Right lobe of liver (tissue), 4 donors: ENCODE measurements at regions not wholly inside any gene's neighbourhood (a gene's known extent, or its start where the extent isn't known, plus 50 kb on each side); places are given as distances from the start of the nearest gene placed in this dataset.

Experiments
- POLR2A ChIP-seq: fragments of 450-650 bp; IDR thresholded peaks from one replicate; pipeline ENCODE4 v1.6.1; 2017; ENCODE audit warnings: antibody characterized with exemption, mild to moderate bottlenecking
- TF ChIP-seq, protein P1 (sequence below), 4 donors: fragments of 200-600 bp in 3 of 4; fragments of 450-650 bp in 1 of 4; IDR thresholded peaks; one replicate each; pipeline versions ENCODE4 v1.5.1 to v1.8.0; 2016 to 2022; ENCODE audit warnings: antibody characterized with exemption in 4 of 4, mild to moderate bottlenecking in 2 of 4
- donor health status: DM: no; HTN: no; CAD: no.
- donor health status: DM: no; HTN: no; CAD: no.
- donor health status: DM: no; HTN: yes; CAD: no.

DNA sequence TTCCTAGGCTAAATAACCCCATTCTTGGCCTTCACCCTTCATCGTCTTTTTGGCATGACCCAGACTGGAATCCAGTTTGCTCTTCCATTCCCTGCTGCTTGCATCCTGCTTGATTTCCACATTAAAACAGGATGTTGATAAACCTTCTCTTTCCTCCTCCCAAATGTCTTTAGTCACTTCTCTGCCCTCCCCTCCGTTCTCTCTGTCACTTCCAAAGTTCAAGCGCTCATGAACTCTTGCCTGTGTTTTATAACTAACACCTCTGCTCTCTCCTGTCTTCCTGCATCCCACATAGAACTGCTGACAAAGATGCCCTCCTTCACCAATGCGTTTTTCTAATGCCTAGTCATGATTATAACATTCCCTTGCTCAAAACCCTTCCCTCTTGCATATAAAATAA, 65.6 kb upstream of the SLC44A3 start:
- TF ChIP-seq POLR2A: no peak
- TF ChIP-seq, protein P1, sequence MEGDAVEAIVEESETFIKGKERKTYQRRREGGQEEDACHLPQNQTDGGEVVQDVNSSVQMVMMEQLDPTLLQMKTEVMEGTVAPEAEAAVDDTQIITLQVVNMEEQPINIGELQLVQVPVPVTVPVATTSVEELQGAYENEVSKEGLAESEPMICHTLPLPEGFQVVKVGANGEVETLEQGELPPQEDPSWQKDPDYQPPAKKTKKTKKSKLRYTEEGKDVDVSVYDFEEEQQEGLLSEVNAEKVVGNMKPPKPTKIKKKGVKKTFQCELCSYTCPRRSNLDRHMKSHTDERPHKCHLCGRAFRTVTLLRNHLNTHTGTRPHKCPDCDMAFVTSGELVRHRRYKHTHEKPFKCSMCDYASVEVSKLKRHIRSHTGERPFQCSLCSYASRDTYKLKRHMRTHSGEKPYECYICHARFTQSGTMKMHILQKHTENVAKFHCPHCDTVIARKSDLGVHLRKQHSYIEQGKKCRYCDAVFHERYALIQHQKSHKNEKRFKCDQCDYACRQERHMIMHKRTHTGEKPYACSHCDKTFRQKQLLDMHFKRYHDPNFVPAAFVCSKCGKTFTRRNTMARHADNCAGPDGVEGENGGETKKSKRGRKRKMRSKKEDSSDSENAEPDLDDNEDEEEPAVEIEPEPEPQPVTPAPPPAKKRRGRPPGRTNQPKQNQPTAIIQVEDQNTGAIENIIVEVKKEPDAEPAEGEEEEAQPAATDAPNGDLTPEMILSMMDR (IDR thresholded peaks at IDR 0.05): no peak
